ENCODE measurements at regions not wholly inside any gene's neighbourhood (a gene's known extent, or its start where the extent isn't known, plus 50 kb on each side); places are given as distances from the start of the nearest gene placed in this dataset.

DNA sequence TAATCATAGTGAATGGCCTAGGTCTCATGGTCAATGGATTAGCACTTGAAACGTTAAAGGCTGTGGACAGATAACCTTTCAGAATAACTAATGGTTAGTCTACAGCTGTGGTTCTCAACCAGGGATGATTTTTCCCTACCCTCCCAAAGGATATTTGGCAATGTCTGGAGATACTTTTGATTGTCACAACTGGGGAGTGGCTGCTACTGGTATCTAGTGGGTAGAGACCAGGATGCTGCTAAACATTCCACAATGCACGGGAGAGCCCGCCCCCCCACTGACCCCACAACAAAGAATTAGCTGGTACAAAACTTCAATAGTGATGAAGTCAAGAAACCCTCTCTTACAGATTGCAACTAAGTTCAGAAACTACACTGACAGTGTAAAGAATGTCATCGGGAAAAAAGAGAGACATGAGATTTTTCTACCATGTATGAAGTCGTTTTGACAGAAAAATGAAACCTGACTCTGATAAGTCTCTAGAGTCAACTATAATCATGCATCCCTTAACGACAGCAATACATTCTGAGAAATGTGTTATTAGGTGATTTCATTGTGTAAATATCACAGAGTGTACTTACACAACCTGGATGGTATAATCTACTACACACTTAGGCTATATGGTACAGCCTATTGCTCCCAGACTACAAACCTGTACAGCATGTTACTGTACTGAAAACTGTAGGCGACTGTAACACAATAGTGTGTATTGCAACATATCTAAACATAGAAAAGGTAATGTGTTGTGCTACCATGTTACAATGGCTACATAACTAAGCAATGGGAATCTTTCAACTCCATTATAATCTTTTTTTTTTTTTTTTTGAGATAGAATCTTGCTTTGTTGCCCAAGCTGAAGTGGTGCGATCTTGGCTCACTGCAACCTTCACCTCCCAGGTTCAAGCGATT, 49.7 kb upstream of the PRDX6 start:
- DNase-seq, result no peak

Measured in NCI-H2171 (cell line).